K562 (cell line): ENCODE measurements at regions not wholly inside any gene's neighbourhood (a gene's known extent, or its start where the extent isn't known, plus 50 kb on each side); places are given as distances from the start of the nearest gene placed in this dataset.

Experiments
- ATF2 ChIP-seq: sonication (generic); formaldehyde crosslinking; IDR thresholded peaks from 2 replicates; pipeline ENCODE4 v1.8.1; 2022; ENCODE audit warnings: missing genetic modification reagents
- C11orf30 ChIP-seq: fragments of 450-650 bp; IDR thresholded peaks from 2 replicates; pipeline ENCODE4 v1.6.1; 2016; ENCODE audit warnings: low read depth, mild to moderate bottlenecking
- ELF1 ChIP-seq: fragments of 200-800 bp; sonication (Bioruptor generic); IDR thresholded peaks from 2 replicates; pipeline ENCODE4 v1.6.1; 2016; ENCODE audit warnings: missing genetic modification characterization, missing compliant biosample characterization
- ETV1 ChIP-seq: fragments of 450-650 bp; conservative IDR thresholded peaks from 2 replicates; pipeline ENCODE4 v1.6.1; 2016; ENCODE audit warnings: missing genetic modification characterization, control low read depth, low read depth, missing compliant biosample characterization
- GABPA ChIP-seq: fragments of 200-800 bp; sonication (Bioruptor generic); conservative IDR thresholded peaks from 2 replicates; pipeline ENCODE4 v1.6.1; 2016; ENCODE audit warnings: low read depth, missing genetic modification characterization, missing compliant biosample characterization
- MNT ChIP-seq, 2 experiments: fragments of 450-650 bp; conservative IDR thresholded peaks; 2 replicates each; pipeline ENCODE4 v1.6.1; 2017; ENCODE audit warnings: mild to moderate bottlenecking in 2 of 2, moderate library complexity in 2 of 2
- RBFOX2 ChIP-seq: fragments of 200-400 bp; formaldehyde crosslinking; IDR thresholded peaks from 2 replicates; pipeline ENCODE4 v1.6.1; 2017; ENCODE audit warnings: low read depth, mild to moderate bottlenecking, low read length, moderate library complexity
- RFX1 ChIP-seq: fragments of 450-650 bp; IDR thresholded peaks from 2 replicates; pipeline ENCODE4 v1.6.1; 2016; ENCODE audit warnings: mild to moderate bottlenecking, moderate library complexity
- SMC3 ChIP-seq: conservative IDR thresholded peaks from 2 replicates; pipeline ENCODE4 v1.6.1; 2011; ENCODE audit warnings: low read depth, low read length, improper control_type of control experiment; ENCODE audit not compliant: insufficient read depth
- SNIP1 ChIP-seq: fragments of 450-650 bp; IDR thresholded peaks from 2 replicates; pipeline ENCODE4 v1.7.1; 2017; ENCODE audit warnings: low read depth, mild to moderate bottlenecking
- USF1 ChIP-seq: sonication (generic); formaldehyde crosslinking; IDR thresholded peaks from 2 replicates; pipeline ENCODE4 v1.9.0; 2022; ENCODE audit warnings: mild to moderate bottlenecking, missing genetic modification reagents
- ZFX ChIP-seq: sonication (generic); formaldehyde crosslinking; IDR thresholded peaks from 2 replicates; pipeline ENCODE4 v1.8.0; 2022; ENCODE audit warnings: mild to moderate bottlenecking, missing genetic modification reagents, moderate library complexity
- ZNF41 ChIP-seq: fragments of 250-450 bp; sonication (Bioruptor Pico); conservative IDR thresholded peaks from 2 replicates; pipeline ENCODE4 v1.4.0; 2020; ENCODE audit warnings: mild to moderate bottlenecking

GRCh38 chrX:63560601-63561218, 209.6 kb upstream of the SPIN4 start (continued):
- TF ChIP-seq GABPA (tag), result peak; percentile 76
- peak; percentile 47 for TF ChIP-seq ZFX (CRISPR knock-in tag)
- TF ChIP-seq ETV1 (tag), result peak; percentile 46; the same call in 1 of the 2 replicates
- TF ChIP-seq ELF1 (tag), result no peak
- TF ChIP-seq USF1 (CRISPR knock-in tag), result peak; percentile 57
- peak; percentile 81 for TF ChIP-seq RFX1
- TF ChIP-seq ZNF41 (CRISPR knock-in tag), result no peak
- no peak for TF ChIP-seq ATF2 (CRISPR knock-in tag)
- no peak for TF ChIP-seq SMC3
- TF ChIP-seq MNT (conservative IDR thresholded peaks at IDR 0.05), result peak; percentile 18 to 41; a peak in 1 of 4 replicates
- peak; percentile 46; the same call in 1 of the 2 replicates for TF ChIP-seq RBFOX2
- no peak for TF ChIP-seq SNIP1
- 0 out of 2 replicates have a peak, but pooled peaks have one; percentile 15 for TF ChIP-seq C11orf30
